Pulmonary artery endothelial cell (primary cell): ENCODE measurements at regions not wholly inside any gene's neighbourhood (a gene's known extent, or its start where the extent isn't known, plus 50 kb on each side); places are given as distances from the start of the nearest gene placed in this dataset.

Source experiments
- DNase-seq: peaks from one replicate; pipeline ENCODE4 v3.0.0-alpha.2; 2011; ENCODE audit warnings: low read depth, low spot score

DNA sequence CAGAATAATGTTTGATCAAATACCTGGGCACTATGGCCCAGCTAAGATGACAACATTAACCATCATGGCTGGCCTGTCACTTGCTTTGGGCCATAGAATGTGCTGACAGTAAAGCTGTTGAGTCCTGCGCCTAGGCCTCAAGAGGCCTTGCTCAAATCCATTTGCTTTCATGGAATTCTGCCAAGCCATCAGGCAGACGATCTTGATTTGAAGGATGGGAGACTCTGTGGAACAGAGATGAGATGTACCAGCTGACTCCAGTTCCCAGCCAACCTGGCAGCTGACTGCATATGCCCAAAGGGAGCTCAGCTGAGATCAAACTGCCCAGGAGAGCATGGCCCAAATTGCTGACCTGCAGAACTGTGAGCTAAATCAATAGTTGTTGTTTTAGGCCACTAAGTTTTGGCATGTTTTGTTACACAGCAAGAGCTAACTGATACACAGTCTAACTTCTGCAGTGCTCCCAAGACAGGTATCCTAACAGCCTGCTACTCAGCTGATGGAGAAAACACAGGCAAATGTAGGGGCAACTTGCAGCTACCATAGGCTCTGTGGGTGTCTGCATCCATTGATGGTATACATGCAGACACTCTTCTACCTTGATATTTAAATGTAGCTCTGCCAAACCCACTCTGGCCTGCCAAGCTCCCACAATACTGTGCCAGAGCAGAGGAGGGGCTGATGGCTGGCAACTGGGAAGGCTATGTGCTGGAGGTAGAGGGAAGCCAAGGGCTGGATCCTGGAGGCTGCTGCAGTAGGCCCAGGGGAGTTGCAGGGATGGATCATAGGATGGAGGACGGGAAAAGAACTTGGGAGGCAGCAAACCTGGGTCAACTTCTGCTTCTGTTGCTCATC, 55.2 kb upstream of the RNF24 start:
- DNase-seq = no peak

DNA sequence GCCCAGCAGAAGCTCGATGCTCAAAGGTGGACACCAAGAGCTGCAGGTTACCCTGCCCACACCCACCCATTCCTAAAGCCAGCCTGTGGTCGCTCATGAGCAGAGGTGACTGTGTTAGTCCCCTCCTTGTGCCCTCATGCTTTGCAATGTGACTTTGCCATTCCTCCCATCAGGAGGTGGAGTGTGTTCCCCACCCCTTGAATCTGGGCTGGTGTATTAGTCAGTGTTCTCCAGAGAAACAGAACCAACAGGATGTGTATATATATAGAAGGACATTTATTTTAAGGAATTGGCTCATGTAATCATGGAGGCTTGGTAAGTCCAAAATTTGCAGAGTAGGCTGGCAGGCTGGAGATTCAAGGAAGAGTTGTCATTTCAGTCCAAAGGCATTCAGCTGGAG, 54.4 kb upstream of the RNF24 start:
- no peak for DNase-seq

DNA sequence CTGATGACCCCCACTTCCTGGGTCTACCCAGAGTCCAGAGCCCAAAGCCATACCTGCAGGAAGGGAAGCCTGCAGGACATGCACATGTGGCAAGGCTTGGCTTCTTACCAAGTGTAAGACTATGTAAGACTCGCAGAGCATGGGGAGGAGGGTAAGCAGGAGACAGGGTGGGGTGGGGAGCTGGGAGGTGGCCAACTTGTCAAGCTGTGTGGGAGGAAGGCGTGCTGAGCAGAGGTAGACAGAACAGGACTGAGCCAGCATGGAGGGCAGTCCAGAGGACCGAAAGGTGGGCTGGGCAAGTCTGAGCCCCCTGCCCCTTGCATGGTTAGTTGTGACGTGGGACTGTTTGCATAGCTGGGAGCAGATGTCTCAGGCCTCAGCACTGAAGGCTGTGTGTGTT, 53.4 kb upstream of the RNF24 start:
- DNase-seq = no peak

DNA sequence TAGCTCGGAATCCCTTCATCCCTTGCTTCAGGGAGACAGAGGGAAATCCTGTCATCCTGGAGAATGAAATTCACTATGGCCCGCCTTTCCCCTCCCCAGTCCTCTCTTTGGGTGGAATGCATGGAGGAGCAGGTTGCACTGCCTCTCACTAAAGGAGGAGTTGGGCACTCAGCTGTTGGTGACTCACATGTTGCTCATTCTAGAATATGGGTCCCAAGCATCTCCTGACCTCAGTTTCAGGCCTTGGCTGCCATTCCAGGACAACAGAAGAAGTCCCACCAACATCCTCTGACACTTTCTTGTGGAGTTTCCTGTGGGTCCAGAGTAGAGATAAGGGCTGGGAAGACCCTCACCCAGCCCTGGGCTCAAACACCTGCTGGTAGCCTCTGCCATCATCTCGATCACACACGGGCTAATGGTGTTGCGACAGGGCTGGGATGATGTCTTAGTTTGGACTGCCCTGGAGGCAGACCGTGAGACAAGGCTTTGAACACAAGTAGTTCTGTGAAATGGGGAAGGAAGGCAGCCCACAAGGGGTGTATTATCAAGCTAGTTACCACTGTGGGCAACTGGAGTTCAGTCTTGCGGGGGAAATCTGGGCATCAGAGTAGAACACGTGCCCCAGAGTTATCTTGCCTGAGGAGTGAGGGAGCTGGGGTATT, 52.4 kb upstream of the RNF24 start:
- no peak for DNase-seq

- no peak for DNase-seq
Observed at GRCh38 chr20:4066551-4066950, 51.2 kb upstream of the RNF24 start.

DNA sequence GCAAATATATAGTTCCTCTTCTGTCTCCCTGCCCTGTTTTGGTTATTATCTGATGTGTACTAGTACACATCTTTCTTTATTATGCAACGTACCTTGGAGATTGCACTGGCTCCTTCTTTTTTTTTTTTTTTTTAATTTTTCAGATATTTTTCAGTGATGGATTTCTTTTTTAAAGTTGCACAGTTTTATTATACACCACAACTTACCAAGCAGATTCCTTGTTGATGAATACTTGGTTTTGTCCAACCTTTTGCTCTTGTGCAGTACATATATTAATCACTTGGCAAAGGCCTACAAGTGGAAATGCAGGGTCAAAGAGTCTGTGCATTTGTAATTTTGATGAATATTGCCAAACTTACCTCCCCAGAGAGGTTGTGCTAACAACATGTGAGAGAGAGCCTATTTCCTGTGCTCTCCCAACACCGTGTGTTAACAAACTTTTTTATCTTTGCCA, 50.1 kb upstream of the RNF24 start:
- DNase-seq = no peak
